Astrocyte (in vitro differentiated cells and primary cell): ENCODE measurements at regions not wholly inside any gene's neighbourhood (a gene's known extent, or its start where the extent isn't known, plus 50 kb on each side); places are given as distances from the start of the nearest gene placed in this dataset.

Source experiments
- CTCF ChIP-seq: IDR thresholded peaks from 2 replicates; pipeline ENCODE4 v1.5.1; 2011; ENCODE audit warnings: low read depth, mild to moderate bottlenecking, inconsistent platforms, low read length, moderate library complexity; ENCODE audit not compliant: insufficient read depth
- EZH2 ChIP-seq: IDR thresholded peaks from 2 replicates; pipeline ENCODE4 v1.6.1; 2012; ENCODE audit warnings: mild to moderate bottlenecking, low read length, inconsistent platforms; ENCODE audit not compliant: insufficient read depth

DNA sequence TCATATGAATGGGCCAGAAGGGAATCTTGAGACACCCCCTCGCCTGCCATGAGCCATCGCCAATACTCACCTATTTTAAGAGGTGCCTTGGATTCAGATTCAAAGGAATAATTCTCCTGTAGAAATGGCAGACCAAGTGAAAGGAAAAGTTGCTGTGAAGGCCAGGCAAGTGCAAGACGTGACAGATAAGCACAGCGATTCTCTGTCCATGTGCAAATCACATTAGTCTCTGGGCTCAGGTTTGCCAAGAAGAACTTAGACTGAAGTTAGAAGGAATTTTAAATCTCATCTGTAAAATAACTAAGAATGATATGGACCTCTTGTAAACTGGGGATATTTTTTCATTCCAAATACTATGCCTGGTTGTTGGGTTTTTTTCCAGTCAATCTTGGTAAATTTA is 173.6 kb downstream of the UACA start:
- TF ChIP-seq CTCF (no peak), EZH2 (no peak)
